ENCODE measurements at regions not wholly inside any gene's neighbourhood (a gene's known extent, or its start where the extent isn't known, plus 50 kb on each side); places are given as distances from the start of the nearest gene placed in this dataset.

DNA sequence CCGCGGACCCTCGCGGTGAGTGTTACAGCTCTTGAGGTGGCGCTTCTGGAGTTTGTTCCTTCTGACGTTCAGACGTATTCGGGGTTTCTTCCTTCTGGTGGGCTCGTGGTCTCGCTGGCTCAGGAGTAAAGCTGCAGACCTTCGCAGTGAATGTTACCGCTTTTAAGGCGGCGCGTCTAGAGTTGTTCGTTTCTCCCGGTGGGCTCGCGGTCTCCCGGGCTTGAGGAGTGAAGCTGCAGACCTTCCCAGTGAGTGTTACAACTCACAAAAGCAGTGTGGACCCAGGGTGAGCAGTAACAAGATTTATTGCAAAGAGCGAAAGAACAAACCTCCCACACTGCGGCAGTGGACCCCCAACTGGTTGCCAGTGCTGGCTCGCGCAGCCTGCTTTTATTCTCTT, 177.1 kb downstream of the UACA start:
- peaks cover 6% of the 10 kb centered on the region for H3K9me3 Mint-ChIP-seq (ENCODE audit: unreplicated experiment)
- peaks cover 16% of the 10 kb centered on the region for H3K27me3 Mint-ChIP-seq (ENCODE audit: unreplicated experiment)
- H3K27ac Mint-ChIP-seq (ENCODE audit: unreplicated experiment): no peak overlapping the region
- no peak for DNase-seq
- TF ChIP-seq, protein P1, sequence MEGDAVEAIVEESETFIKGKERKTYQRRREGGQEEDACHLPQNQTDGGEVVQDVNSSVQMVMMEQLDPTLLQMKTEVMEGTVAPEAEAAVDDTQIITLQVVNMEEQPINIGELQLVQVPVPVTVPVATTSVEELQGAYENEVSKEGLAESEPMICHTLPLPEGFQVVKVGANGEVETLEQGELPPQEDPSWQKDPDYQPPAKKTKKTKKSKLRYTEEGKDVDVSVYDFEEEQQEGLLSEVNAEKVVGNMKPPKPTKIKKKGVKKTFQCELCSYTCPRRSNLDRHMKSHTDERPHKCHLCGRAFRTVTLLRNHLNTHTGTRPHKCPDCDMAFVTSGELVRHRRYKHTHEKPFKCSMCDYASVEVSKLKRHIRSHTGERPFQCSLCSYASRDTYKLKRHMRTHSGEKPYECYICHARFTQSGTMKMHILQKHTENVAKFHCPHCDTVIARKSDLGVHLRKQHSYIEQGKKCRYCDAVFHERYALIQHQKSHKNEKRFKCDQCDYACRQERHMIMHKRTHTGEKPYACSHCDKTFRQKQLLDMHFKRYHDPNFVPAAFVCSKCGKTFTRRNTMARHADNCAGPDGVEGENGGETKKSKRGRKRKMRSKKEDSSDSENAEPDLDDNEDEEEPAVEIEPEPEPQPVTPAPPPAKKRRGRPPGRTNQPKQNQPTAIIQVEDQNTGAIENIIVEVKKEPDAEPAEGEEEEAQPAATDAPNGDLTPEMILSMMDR (IDR thresholded peaks at IDR 0.05; ENCODE audit: partially characterized antibody, unreplicated experiment): no peak
- peaks cover 5% of the 10 kb centered on the region for H3K36me3 Mint-ChIP-seq (ENCODE audit: unreplicated experiment)
- peak overlapping the region; percentile 32 for H3K4me3 Mint-ChIP-seq (ENCODE audit: unreplicated experiment)
- H3K4me1 Mint-ChIP-seq (ENCODE audit: low read depth, unreplicated experiment): no peaks in the 10 kb centered on the region

DNA sequence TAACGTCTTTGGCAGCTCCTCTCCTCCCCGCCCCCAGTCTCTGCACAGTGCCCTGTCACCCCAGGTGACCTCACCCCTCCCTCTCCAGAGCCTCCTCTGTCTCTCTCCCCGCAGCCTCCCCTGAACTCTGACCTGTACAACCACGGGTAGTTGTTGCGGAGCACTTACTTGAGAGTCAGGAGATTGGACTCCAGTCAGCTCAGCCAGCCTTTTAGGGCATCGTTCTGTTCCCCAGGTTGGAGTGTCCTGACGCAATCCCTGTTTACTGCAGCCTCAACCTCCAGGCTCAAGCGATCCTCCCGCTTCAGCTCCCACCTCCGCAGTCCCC, 177.7 kb downstream of the UACA start:
- Mint-ChIP-seq H3K4me3 (ENCODE audit: unreplicated experiment) (no peak overlapping the region), H3K4me1 (ENCODE audit: low read depth, unreplicated experiment) (no peaks in the 10 kb centered on the region), H3K9me3 (ENCODE audit: unreplicated experiment) (peaks cover 6% of the 10 kb centered on the region), H3K27ac (ENCODE audit: unreplicated experiment) (no peak overlapping the region), H3K27me3 (ENCODE audit: unreplicated experiment) (peaks cover 16% of the 10 kb centered on the region), H3K36me3 (ENCODE audit: unreplicated experiment) (peaks cover 5% of the 10 kb centered on the region)
- no peak for DNase-seq
- TF ChIP-seq, protein P1 (IDR thresholded peaks at IDR 0.05; ENCODE audit: partially characterized antibody, unreplicated experiment): no peak

DNA sequence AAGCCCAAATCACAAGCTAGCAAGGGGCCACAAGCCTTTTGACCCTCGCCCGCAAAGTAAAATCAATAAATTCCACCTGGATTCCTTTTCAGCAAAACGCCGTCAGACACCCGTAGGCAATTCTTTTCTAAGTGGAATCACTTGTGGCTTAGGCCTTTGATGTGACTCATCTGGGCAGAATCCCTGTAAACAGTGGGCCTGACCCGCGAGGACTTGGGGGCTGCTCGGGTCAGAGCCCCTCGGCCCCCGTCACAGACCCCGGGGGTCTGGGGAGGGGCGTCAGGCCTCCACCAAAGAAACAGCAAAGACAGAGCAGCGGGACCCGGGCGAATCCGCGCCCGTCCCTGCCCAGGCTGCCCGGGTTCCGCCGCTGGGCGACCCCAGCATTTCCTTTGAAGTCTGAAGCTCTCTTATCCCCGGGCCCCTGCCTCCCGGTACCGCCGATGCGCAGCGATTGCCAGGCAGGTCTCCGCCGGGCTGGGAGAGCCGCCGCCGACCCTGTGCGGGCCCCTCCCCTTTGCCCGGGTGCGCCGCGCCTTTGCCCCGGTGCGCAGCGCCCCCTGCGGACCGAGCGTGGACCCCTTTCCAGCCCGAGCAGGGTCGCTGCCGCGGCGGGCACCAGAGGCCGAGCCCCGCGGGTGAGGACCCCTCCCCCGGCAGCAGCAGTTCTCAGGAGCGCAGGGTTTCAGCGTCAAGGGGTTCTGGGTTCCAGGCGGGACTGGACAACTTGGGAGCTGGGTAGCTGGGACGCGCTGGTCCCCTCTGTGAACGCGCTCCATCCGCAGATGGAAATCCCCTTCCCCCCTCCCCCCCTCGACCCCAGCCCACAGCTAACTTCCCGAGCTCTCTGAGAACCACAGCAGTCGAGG, 178.3 kb downstream of the UACA start:
- H3K27ac Mint-ChIP-seq (ENCODE audit: unreplicated experiment): no peak overlapping the region
- peaks cover 5% of the 10 kb centered on the region for H3K36me3 Mint-ChIP-seq (ENCODE audit: unreplicated experiment)
- peaks cover 16% of the 10 kb centered on the region for H3K27me3 Mint-ChIP-seq (ENCODE audit: unreplicated experiment)
- TF ChIP-seq, protein P1 (IDR thresholded peaks at IDR 0.05; ENCODE audit: partially characterized antibody, unreplicated experiment): peak; percentile 81
- DNase-seq: peak; percentile 84
- peak overlapping the region; percentile 72 for H3K4me3 Mint-ChIP-seq (ENCODE audit: unreplicated experiment)
- peaks cover 6% of the 10 kb centered on the region for H3K9me3 Mint-ChIP-seq (ENCODE audit: unreplicated experiment)
- no peaks in the 10 kb centered on the region for H3K4me1 Mint-ChIP-seq (ENCODE audit: low read depth, unreplicated experiment)

DNA sequence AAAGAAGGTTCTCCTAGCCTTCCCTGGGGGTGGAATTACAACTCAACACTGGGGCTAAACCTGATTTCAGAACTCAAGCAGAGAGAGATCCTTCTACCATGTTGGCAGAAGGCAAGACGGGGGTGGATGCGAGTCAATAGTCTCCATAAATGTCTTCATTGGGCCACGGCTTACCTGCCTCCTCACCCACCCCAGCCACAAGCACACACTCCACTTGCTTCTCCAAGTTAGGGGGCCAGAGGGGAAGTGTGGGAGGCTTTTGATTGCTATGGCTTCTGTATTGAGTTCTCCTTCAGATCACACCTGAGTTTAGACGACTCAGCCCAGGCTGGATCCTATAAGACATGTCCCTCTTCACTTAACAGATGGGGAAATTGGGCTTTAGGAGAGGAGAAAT, 178.9 kb downstream of the UACA start:
- Mint-ChIP-seq H3K27ac (ENCODE audit: unreplicated experiment) (no peak overlapping the region), H3K4me3 (ENCODE audit: unreplicated experiment) (peak overlapping the region; percentile 72), H3K9me3 (ENCODE audit: unreplicated experiment) (peaks cover 5% of the 10 kb centered on the region), H3K27me3 (ENCODE audit: unreplicated experiment) (peaks cover 16% of the 10 kb centered on the region), H3K36me3 (ENCODE audit: unreplicated experiment) (peaks cover 5% of the 10 kb centered on the region), H3K4me1 (ENCODE audit: low read depth, unreplicated experiment) (no peaks in the 10 kb centered on the region)
- TF ChIP-seq, protein P1 (IDR thresholded peaks at IDR 0.05; ENCODE audit: partially characterized antibody, unreplicated experiment): no peak
- no peak for DNase-seq

DNA sequence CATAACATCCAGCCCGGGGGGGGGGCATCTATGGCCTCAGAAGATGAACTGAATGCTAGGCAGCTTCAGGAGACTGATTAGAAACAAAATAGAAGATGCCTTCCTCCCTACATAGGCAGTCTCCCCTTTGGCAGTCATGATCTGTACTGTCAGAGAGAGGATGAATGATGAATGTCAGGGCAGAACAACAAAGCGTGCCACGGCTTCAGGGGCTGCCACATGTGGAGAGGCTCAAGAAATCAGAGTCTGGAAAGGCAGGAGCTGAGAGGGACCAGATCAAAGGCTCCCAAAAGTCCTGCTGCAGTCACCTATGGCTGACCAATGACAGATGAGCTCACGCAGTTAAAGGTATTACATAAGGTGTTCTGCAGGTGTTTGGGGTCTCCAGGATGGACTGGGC, 180.4 kb downstream of the UACA start:
- Mint-ChIP-seq H3K27ac (ENCODE audit: unreplicated experiment) (no peak overlapping the region), H3K36me3 (ENCODE audit: unreplicated experiment) (no peaks in the 10 kb centered on the region), H3K4me3 (ENCODE audit: unreplicated experiment) (no peak overlapping the region), H3K4me1 (ENCODE audit: low read depth, unreplicated experiment) (no peaks in the 10 kb centered on the region), H3K27me3 (ENCODE audit: unreplicated experiment) (peaks cover 15% of the 10 kb centered on the region), H3K9me3 (ENCODE audit: unreplicated experiment) (peaks cover 3% of the 10 kb centered on the region)
- TF ChIP-seq, protein P1 (IDR thresholded peaks at IDR 0.05; ENCODE audit: partially characterized antibody, unreplicated experiment): no peak
- DNase-seq: no peak
